UCSD-AML1 (cell line): ENCODE measurements at regions not wholly inside any gene's neighbourhood (a gene's known extent, or its start where the extent isn't known, plus 50 kb on each side); places are given as distances from the start of the nearest gene placed in this dataset.
"Not testable (repeated sequence)": the region's sequence is repeated elsewhere in the genome, so short reads cannot be mapped to it uniquely, and the experiment has no call there.

Source experiments
- DNase-seq: peaks from one replicate; lab custom pipeline; 2025; ENCODE audit not compliant: unreplicated experiment; lab: John Stamatoyannopoulos, UW

DNA sequence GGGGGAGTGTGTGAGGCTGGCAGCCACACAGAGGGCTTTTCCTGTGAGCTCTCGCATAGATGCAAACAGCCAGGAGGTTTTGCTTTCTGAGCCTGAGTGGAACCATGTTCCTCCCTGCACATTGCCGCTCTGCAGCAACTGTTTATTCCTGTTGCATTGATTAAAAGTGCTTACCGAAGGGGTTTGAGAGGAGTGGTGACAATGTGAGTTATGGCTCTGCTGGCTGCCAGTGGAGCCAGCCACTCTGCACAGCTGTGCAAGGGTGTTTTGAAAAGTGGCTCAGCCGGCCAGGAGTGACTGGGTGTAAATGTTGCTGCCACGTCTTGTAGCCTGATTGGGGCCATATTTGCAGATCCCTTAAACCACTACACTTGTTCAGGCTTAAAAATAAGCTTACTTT lies 114.9 kb upstream of the EEF2KMT start:
- DNase-seq: not testable (repeated sequence)

DNA sequence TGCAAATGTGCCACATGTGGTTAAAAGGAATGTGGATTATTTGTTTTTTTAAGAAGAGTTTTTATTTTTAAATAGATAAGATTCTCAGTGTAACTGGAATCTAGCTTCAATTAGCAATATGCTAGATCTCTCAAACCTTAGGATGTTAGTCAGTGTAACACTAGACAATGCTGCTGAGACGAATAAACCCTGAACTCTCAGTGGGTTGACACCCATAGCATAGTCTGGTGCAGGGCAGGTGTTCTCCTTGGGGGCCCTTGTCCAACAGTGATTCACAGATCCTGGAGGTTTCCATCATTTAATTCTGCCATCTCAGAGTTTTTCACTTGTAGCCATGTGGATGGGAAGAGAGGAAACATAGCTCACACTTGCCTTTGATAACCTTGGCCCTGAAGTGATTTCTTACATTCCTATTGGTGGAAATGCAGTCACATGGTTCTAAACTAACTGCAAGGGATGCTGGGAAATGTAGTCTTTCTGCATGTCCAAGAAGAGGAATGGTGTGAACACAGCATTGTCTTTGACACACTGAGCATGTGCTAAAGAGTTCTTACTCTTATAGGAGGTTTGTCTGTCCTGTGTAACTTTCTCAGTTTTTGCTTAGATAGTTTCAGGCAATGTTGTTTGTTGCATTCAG lies 110.4 kb upstream of the EEF2KMT start:
- DNase-seq: not testable (repeated sequence)

- DNase-seq: no peak
Measured at GRCh38 chr16:5207001-5207523, 109.5 kb upstream of the EEF2KMT start.

DNA sequence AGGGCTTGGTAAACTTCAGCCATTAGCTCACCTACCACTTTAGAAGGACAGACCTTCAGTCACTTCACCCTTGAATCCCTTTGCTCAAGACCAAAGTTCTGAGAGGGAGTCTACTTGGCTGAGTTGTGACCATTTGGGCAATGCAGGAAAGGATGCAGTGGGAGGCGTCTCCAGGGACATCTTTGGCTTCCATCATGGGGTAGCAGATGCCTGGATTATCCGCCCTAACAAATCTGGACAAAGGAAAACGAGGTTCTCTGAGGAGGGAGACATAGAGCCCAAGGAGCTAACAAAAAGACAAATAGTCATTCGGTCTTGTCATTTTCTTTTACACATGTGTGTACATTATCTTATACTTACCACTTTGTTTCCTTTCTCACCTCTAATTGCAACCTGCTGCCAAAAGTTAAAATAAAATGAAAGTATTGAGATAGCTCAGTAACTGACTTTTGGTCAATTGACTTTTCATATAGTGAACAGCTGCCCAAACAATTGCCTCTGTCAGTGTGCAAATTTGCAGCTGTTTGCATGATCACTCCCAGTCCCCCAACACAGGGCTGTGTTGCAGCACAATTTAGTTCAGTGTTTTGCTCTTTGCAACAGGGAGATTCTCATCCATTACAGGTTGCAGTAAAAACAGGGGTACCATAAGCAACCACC lies 108.9 kb upstream of the EEF2KMT start:
- no peak for DNase-seq

- DNase-seq: no peak
Measured at GRCh38 chr16:5205361-5206040, 107.9 kb upstream of the EEF2KMT start.

DNA sequence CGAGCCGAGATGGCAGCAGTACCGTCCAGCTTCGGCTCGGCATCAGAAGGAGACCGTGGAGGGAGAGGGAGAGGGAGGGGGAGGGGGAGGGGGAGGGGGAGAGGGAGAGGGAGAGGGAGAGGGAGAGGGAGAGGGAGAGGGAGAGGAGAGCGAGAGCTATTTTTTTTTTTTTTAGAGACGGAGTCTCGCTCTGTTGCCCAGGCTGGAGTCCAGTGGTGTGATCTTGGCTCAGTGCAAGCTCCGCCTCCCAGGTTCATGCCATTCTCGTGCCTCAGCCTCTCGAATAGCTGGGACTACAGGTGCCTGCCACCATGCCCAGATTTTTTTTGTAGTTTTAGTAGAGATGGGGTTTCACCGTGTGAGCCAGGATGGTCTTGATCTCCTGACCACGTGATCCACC lies 106.1 kb upstream of the EEF2KMT start:
- DNase-seq: not testable (repeated sequence)

DNA sequence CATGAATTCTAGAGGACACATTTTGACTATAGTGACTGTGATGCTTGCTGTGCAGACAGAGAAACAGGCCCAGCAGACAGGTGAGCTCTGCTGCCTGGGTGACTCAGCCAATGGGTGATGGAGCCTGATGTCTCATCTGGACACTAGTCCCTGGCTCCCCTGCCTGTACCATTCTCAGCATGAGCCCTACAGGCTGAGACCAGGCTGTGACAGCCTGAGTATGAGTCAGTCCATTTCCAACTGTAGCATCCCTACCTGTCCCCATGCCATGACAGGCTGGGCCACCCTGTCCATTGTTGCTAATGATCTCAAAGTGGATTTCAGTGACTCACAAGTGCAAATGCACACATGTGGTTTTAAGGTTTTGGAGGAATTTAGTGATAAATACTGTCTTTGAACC lies 102.5 kb upstream of the EEF2KMT start:
- DNase-seq: no peak

DNA sequence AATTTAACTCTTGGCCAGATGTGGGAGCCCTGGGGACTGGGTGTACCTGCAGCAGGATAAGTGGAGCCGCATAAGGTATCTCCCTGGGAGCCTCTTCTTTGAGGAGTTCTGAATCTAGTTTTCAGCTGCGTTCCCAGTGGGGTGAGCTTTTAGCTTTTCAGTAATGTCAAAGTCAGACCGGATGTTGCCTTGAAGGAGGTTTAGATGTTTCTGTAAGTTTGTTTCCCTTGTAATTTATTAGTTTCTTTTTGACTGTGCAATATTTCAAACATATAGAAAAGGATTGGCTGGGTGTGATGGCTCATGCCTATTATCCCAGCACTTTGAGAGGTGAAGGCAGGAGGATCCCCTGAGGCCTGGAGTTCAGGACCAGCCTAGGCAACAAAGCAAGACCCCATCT lies 98.6 kb upstream of the EEF2KMT start:
- DNase-seq: no peak

DNA sequence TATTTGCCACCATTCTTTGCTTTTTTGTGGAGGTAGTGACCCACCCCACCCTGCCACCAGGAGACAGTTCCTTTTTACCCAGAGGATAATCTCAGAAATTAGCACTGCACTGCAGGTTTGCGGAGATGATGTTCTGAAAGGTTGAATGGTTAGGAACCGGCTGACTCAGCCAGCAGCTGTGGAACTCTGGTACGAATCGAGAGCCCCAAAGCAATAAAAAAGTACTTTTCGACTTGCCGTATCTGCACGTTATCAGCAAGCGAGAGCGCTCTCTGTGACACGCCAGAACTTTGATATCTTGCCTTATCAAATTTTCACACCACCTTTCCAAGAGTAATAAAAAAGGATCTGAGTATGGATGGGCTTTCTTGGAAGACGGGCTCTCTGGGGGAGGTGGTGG lies 96.3 kb upstream of the EEF2KMT start:
- DNase-seq: no peak

DNA sequence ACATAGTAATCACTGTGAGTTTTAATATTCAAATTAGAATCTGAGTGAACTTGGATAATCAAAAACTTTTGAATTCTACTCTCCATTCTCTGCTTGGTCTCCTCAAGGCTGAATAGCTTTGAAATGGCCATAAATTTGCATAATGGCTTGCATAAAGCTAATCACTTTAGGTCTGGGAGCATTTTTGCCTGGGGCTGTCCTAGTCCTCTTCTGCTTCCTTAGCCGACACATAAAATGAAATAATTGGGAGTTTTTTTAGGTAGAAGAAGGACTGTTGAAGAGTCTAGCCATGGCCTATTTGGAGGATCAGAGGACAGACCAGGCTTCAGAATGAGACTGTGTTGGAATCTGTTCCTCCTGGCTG lies 91.4 kb upstream of the EEF2KMT start:
- DNase-seq: no peak

DNA sequence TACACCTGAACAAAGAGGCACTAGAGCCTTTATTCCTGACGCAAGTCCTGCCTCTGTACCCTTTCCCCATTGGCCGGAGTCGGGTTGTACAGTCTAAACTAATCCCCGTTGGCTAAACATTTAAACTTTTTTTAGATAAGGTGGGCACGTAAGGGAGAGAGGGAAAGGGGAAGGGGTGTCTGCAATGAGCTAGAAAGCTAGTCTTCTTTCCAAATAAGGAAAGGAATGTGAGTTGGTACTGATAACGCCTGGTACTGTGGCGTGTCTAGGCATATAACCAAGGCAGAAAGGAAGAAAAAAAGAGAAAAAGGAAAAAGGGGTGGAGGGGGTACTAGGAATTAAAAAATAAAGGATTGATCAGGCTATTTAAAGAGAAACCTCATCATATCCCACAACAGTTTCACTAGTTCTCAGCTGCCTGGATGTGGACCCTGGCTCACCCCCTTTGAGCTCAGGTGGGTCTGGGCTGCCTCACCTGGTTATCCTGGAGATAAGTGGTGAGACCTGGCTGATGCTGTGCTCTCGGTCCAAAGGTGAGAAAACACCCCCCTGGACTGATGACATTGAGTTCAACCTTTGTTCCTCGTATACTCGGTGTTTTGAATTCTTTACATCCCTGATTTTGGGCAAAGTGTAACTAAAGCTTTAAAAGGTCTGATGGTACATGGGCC lies 90.9 kb upstream of the EEF2KMT start:
- DNase-seq: no peak

DNA sequence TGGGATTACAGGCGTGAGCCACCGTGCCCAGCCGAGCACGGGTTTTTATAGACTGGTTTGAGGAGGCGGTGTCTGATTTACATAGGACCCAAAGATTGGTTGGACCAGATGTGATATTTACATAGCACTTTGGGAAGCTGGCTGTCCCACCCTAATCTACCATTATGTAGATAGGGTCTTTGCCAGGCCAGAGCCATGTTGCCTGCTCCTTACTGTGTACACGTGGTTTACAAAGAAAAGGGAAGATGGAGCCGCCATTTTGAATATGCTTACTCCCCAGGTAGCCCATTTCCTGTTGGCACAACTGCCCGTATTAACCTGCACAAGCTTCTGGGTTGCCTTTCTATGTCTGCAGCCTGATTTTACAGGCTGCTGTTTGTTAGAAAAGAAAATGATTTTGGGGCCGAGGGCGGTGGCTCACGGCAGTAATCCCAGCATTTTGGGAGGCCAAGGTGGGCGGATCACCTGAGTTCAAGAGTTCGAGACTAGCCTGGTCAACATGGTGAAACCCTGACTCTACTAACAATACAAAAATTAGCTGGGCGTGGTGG lies 89.9 kb upstream of the EEF2KMT start:
- no peak for DNase-seq

GRCh38 chr16:5186381-5186903 lies 88.8 kb upstream of the EEF2KMT start:
- no peak for DNase-seq

- no peak for DNase-seq
Measured at GRCh38 chr16:5176505-5176904, 78.9 kb upstream of the EEF2KMT start.

GRCh38 chr16:5175266-5175665 lies 77.7 kb upstream of the EEF2KMT start:
- no peak for DNase-seq

DNA sequence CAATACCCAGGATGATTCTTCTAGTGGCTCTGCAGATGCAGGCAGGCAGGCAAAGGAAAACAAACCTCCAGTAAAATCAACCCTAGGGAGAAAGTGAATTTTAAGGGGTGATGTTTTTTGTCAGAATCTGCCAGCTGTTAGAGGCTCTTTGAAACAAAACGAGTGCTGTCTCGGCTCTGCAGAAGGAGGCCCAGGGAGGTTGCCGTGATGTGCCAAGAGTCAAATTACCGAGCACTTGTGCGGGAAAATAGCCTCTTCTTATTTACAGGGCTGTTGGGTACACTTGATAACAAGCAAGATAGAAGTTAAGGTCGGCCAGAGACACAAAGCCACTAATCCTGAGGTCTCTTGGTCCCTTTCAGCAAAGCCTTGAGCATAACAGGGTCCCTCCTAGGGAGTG lies 68.9 kb upstream of the EEF2KMT start:
- DNase-seq: no peak

- not testable (repeated sequence) for DNase-seq
Measured at GRCh38 chr16:5165429-5165828, 67.8 kb upstream of the EEF2KMT start.

GRCh38 chr16:5162801-5163200 lies 65.2 kb upstream of the EEF2KMT start:
- DNase-seq: not testable (repeated sequence)

GRCh38 chr16:5161888-5162287 lies 64.3 kb upstream of the EEF2KMT start:
- not testable (repeated sequence) for DNase-seq

DNA sequence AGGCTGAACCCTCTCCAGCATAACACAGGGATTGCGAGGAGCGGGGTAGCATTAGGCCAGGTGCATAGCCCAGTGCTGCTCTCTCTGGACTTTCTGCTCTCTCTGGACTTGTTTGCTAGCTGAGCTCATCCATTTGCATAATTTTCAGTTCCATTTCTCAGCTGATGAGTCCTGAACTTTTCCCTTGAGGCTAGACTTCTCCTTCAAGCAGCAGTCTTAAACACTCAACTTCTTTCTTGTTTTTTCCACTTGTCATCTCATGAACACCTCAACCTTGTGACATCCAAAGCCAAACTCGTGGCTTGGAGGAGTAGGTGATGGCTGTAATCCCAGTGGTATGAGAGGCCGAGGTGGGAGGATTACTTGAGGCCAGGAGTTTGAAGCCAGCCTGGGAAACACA lies 62.4 kb upstream of the EEF2KMT start:
- DNase-seq: not testable (repeated sequence)

DNA sequence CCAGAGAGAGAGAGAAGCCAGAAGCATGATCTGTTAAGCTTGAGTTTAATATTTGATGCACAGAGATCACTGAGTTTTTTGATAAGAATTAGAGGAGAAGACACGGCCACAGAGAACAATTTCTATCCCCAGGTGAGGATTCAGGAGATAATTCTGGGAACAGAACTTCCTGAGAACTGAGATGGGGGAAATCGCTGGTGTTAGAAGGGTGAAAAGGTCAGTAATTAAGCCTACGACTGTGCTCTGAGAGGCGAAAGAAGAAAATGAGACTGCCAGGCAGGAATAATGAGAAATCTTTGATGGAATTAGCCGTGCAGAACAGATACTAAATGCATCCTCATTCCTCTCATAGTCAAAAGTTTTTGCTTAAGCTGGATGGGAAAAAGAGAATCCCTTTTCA lies 61.9 kb upstream of the EEF2KMT start:
- not testable (repeated sequence) for DNase-seq
